ENCODE measurements at regions not wholly inside any gene's neighbourhood (a gene's known extent, or its start where the extent isn't known, plus 50 kb on each side); places are given as distances from the start of the nearest gene placed in this dataset.
"Not testable (repeated sequence)": the region's sequence is repeated elsewhere in the genome, so short reads cannot be mapped to it uniquely, and the experiment has no call there.

GRCh38 chr13:87122551-87122950 lies 548.6 kb upstream of the SLITRK5 start:
- DNase-seq = no peak

GRCh38 chr13:87123987-87124784 lies 547.0 kb upstream of the SLITRK5 start:
- DNase-seq = no peak

GRCh38 chr13:87124785-87125074 lies 546.4 kb upstream of the SLITRK5 start:
- no peak for DNase-seq

GRCh38 chr13:87128036-87128435 lies 543.1 kb upstream of the SLITRK5 start:
- no peak for DNase-seq

- DNase-seq = no peak
Observed at GRCh38 chr13:87128491-87128890, 542.7 kb upstream of the SLITRK5 start.

- no peak for DNase-seq
Observed at GRCh38 chr13:87129602-87130300, 541.4 kb upstream of the SLITRK5 start.

- DNase-seq = no peak
Observed at GRCh38 chr13:87130423-87130822, 540.7 kb upstream of the SLITRK5 start.

- no peak for DNase-seq
Observed at GRCh38 chr13:87131611-87132010, 539.6 kb upstream of the SLITRK5 start.

- no peak for DNase-seq
Observed at GRCh38 chr13:87138866-87139265, 532.3 kb upstream of the SLITRK5 start.

- no peak for DNase-seq
Observed at GRCh38 chr13:87147076-87147475, 524.1 kb upstream of the SLITRK5 start.

GRCh38 chr13:87153371-87153770 lies 517.8 kb upstream of the SLITRK5 start:
- DNase-seq = no peak

GRCh38 chr13:87166348-87166747 lies 504.8 kb upstream of the SLITRK5 start:
- no peak for DNase-seq

- DNase-seq = no peak
Observed at GRCh38 chr13:87168390-87168789, 502.8 kb upstream of the SLITRK5 start.

- no peak for DNase-seq
Observed at GRCh38 chr13:87169337-87169736, 501.8 kb upstream of the SLITRK5 start.

- DNase-seq = no peak
Observed at GRCh38 chr13:87172166-87172835, 498.9 kb upstream of the SLITRK5 start.

GRCh38 chr13:87185138-87185537 lies 486.0 kb upstream of the SLITRK5 start:
- DNase-seq = not testable (repeated sequence)

- not testable (repeated sequence) for DNase-seq
Observed at GRCh38 chr13:87186647-87187046, 484.5 kb upstream of the SLITRK5 start.

- not testable (repeated sequence) for DNase-seq
Observed at GRCh38 chr13:87191485-87191884, 479.7 kb upstream of the SLITRK5 start.

- no peak for DNase-seq
Observed at GRCh38 chr13:87198371-87198770, 472.8 kb upstream of the SLITRK5 start.

- no peak for DNase-seq
Observed at GRCh38 chr13:87206708-87207107, 464.5 kb upstream of the SLITRK5 start.

- no peak for DNase-seq
Observed at GRCh38 chr13:87207280-87208003, 463.7 kb upstream of the SLITRK5 start.

GRCh38 chr13:87208636-87209035 lies 462.5 kb upstream of the SLITRK5 start:
- DNase-seq = no peak

- no peak for DNase-seq
Observed at GRCh38 chr13:87234981-87235380, 436.2 kb upstream of the SLITRK5 start.
